ENCODE measurements at regions not wholly inside any gene's neighbourhood (a gene's known extent, or its start where the extent isn't known, plus 50 kb on each side); places are given as distances from the start of the nearest gene placed in this dataset.

DNA sequence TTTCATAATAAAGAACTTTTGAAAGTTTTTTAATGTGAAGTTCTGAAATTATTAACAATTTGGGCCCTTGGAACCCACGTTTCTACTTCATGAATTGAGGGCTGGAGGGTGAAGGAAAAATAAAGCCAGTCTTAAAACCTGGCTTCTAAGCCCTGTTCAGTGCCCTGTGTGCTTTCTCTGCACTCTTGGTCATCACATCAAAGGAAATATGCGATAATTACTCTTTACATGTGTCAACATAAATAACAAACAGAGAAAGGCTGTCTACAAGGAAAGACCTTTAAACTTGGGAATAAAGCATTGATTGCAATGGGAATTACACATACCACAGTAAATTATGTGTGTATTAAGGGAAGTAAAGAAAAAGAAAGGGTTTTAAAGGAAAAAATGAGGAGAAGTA lies 150.7 kb upstream of the KLF7 start:
- Histone ChIP-seq H3K27ac (ENCODE audit: low read length) (no peak overlapping the region), H3K4me1 (ENCODE audit: control insufficient read depth, insufficient read depth, low read length) (no peaks in the 10 kb centered on the region), H3K9me3 (ENCODE audit: control insufficient read depth, insufficient read depth, low read depth, low read length) (no peaks in the 10 kb centered on the region), H3K4me3 (ENCODE audit: low read depth in 2 of 2, low read length in 2 of 2) (no peak overlapping the region), H3K36me3 (ENCODE audit: control insufficient read depth, insufficient read depth, low read length) (no peaks in the 10 kb centered on the region), H3K27me3 (ENCODE audit: control insufficient read depth, insufficient read depth, low read length) (no peaks in the 10 kb centered on the region)
- ChIA-PET CTCF (no interaction called here), POLR2A (no interaction called here)
- in situ Hi-C loops (cut with HindIII; ENCODE audit: low pct_unique_long_range_greater_than_20kb, low sequenced_read_pairs) (no loop called here), intact Hi-C loops (cut with micrococcal nuclease; ENCODE audit: unreplicated experiment) (loop anchor here (10.0 kb wide), 1 partner anchor 332 kb away; no protein-coding TSS in a partner anchor)
- DNase-seq (ENCODE audit: low read depth, low spot score) (no peak), ATAC-seq (no peak)
- no TSS peak for BruUV-seq (replicated peaks)
- TF ChIP-seq TCF7L2 (IDR thresholded peaks at IDR 0.05; ENCODE audit: low read depth, low read length): no peak
- TF ChIP-seq, protein P1, sequence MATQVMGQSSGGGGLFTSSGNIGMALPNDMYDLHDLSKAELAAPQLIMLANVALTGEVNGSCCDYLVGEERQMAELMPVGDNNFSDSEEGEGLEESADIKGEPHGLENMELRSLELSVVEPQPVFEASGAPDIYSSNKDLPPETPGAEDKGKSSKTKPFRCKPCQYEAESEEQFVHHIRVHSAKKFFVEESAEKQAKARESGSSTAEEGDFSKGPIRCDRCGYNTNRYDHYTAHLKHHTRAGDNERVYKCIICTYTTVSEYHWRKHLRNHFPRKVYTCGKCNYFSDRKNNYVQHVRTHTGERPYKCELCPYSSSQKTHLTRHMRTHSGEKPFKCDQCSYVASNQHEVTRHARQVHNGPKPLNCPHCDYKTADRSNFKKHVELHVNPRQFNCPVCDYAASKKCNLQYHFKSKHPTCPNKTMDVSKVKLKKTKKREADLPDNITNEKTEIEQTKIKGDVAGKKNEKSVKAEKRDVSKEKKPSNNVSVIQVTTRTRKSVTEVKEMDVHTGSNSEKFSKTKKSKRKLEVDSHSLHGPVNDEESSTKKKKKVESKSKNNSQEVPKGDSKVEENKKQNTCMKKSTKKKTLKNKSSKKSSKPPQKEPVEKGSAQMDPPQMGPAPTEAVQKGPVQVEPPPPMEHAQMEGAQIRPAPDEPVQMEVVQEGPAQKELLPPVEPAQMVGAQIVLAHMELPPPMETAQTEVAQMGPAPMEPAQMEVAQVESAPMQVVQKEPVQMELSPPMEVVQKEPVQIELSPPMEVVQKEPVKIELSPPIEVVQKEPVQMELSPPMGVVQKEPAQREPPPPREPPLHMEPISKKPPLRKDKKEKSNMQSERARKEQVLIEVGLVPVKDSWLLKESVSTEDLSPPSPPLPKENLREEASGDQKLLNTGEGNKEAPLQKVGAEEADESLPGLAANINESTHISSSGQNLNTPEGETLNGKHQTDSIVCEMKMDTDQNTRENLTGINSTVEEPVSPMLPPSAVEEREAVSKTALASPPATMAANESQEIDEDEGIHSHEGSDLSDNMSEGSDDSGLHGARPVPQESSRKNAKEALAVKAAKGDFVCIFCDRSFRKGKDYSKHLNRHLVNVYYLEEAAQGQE (IDR thresholded peaks at IDR 0.05; ENCODE audit: insufficient read depth in 1 of 2, low read depth in 2 of 2, low read length in 1 of 2): no peak
- no peak for TF ChIP-seq CTCF (IDR thresholded peaks at IDR 0.05)
- no peak for TF ChIP-seq POLR2AphosphoS5 (IDR thresholded peaks at IDR 0.05; ENCODE audit: low read depth, low read length)
- no peak for TF ChIP-seq SIN3A (IDR thresholded peaks at IDR 0.05; ENCODE audit: borderline replicate concordance, insufficient read depth, low read depth, low read length)

GRCh38 chr2:207316906-207317305 lies 151.2 kb upstream of the KLF7 start:
- H3K27ac ChIP-seq (ENCODE audit: low read length): no peak overlapping the region
- no peaks in the 10 kb centered on the region for H3K9me3 ChIP-seq (ENCODE audit: control insufficient read depth, insufficient read depth, low read depth, low read length)
- intact Hi-C loops (cut with micrococcal nuclease; ENCODE audit: unreplicated experiment): loop anchor here (10.0 kb wide), 1 partner anchor 332 kb away; no protein-coding TSS in a partner anchor
- DNase-seq (ENCODE audit: low read depth, low spot score) (no peak), ATAC-seq (no peak)
- H3K27me3 ChIP-seq (ENCODE audit: control insufficient read depth, insufficient read depth, low read length): no peaks in the 10 kb centered on the region
- no peak overlapping the region for H3K4me3 ChIP-seq (ENCODE audit: low read depth in 2 of 2, low read length in 2 of 2)
- H3K4me1 ChIP-seq (ENCODE audit: control insufficient read depth, insufficient read depth, low read length): no peaks in the 10 kb centered on the region
- in situ Hi-C loops (cut with HindIII; ENCODE audit: low pct_unique_long_range_greater_than_20kb, low sequenced_read_pairs): no loop called here
- CTCF ChIA-PET: no interaction called here
- no TSS peak for BruUV-seq (replicated peaks)
- H3K36me3 ChIP-seq (ENCODE audit: control insufficient read depth, insufficient read depth, low read length): no peaks in the 10 kb centered on the region
- POLR2A ChIA-PET: no interaction called here
- TF ChIP-seq SIN3A (IDR thresholded peaks at IDR 0.05; ENCODE audit: borderline replicate concordance, insufficient read depth, low read depth, low read length) (no peak), TCF7L2 (IDR thresholded peaks at IDR 0.05; ENCODE audit: low read depth, low read length) (no peak), CTCF (IDR thresholded peaks at IDR 0.05) (no peak), POLR2AphosphoS5 (IDR thresholded peaks at IDR 0.05; ENCODE audit: low read depth, low read length) (no peak)
- TF ChIP-seq, protein P1 (IDR thresholded peaks at IDR 0.05; ENCODE audit: insufficient read depth in 1 of 2, low read depth in 2 of 2, low read length in 1 of 2): no peak

Data from Panc1 (cell line).